OCI-LY1 (cell line): ENCODE measurements at regions not wholly inside any gene's neighbourhood (a gene's known extent, or its start where the extent isn't known, plus 50 kb on each side); places are given as distances from the start of the nearest gene placed in this dataset.

Experiments
- EZH2 ChIP-seq: fragments of 200-600 bp; sonication (generic), shearing (Covaris generic); IDR thresholded peaks from 2 replicates; pipeline ENCODE4 v1.8.0; 2017; ENCODE audit warnings: borderline replicate concordance, mixed run types, mild to moderate bottlenecking, antibody characterized with exemption, low read length, moderate library complexity, mixed read lengths
- TF ChIP-seq, protein P1 (sequence below): fragments of 200-600 bp; sonication (generic), shearing (Covaris generic); IDR thresholded peaks from 2 replicates; pipeline ENCODE4 v1.5.1; 2017; ENCODE audit warnings: mild to moderate bottlenecking, antibody characterized with exemption, low read length, moderate library complexity, mixed read lengths

DNA sequence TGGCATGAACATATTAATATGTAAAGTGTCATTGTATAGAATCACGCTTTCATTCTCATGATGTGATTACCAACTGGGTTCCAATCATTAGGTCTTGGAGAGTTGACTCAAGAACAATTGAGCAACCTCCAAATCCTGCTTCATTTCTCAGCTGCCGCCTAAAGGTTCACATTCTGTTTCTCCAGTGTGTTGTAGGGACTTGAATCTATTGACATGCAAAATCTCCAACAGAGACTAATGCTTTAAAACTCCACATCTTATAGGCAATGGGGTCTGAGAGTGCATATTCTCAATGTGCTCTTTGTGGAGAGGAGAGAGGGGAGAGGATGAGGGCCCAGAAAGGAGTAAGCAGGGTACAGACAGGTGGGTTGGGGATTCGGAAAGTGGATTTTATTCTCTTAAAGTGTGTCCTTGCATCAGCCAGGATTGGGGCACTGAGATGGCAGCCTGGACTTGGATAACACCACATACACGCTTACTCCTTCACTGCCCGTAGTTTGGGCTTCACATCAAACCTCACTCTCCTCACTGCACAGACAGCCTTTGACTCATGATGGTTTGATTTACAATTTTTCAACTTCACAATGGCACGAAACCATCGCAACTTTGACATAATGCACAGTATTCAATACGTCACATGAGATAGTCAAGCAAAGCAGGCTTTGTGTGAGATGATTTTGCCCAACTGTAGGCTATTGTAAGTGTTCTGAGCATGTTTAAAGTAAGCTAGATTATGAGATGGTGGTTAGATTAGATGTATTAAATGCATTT, 241.3 kb upstream of the IRS2 start:
- TF ChIP-seq, protein P1, sequence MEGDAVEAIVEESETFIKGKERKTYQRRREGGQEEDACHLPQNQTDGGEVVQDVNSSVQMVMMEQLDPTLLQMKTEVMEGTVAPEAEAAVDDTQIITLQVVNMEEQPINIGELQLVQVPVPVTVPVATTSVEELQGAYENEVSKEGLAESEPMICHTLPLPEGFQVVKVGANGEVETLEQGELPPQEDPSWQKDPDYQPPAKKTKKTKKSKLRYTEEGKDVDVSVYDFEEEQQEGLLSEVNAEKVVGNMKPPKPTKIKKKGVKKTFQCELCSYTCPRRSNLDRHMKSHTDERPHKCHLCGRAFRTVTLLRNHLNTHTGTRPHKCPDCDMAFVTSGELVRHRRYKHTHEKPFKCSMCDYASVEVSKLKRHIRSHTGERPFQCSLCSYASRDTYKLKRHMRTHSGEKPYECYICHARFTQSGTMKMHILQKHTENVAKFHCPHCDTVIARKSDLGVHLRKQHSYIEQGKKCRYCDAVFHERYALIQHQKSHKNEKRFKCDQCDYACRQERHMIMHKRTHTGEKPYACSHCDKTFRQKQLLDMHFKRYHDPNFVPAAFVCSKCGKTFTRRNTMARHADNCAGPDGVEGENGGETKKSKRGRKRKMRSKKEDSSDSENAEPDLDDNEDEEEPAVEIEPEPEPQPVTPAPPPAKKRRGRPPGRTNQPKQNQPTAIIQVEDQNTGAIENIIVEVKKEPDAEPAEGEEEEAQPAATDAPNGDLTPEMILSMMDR, result no peak
- TF ChIP-seq EZH2, result no peak
